ENCODE measurements at regions not wholly inside any gene's neighbourhood (a gene's known extent, or its start where the extent isn't known, plus 50 kb on each side); places are given as distances from the start of the nearest gene placed in this dataset.

GRCh38 chr5:84590629-84591028, 205.9 kb upstream of the EDIL3 start:
- no peak for DNase-seq

GRCh38 chr5:84589926-84590325, 205.2 kb upstream of the EDIL3 start:
- no peak for DNase-seq

- no peak for DNase-seq
Measured at GRCh38 chr5:84585218-84585617, 200.5 kb upstream of the EDIL3 start.

GRCh38 chr5:84578226-84578625, 193.5 kb upstream of the EDIL3 start:
- DNase-seq: no peak

GRCh38 chr5:84573017-84573712, 188.5 kb upstream of the EDIL3 start:
- DNase-seq: no peak

GRCh38 chr5:84569307-84569706, 184.6 kb upstream of the EDIL3 start:
- no peak for DNase-seq

- no peak for DNase-seq
Measured at GRCh38 chr5:84568171-84568570, 183.5 kb upstream of the EDIL3 start.

GRCh38 chr5:84565866-84566265, 181.2 kb upstream of the EDIL3 start:
- no peak for DNase-seq

GRCh38 chr5:84564321-84565075, 179.8 kb upstream of the EDIL3 start:
- no peak for DNase-seq

- no peak for DNase-seq
Measured at GRCh38 chr5:84550222-84550621, 165.5 kb upstream of the EDIL3 start.

GRCh38 chr5:84549054-84549453, 164.4 kb upstream of the EDIL3 start:
- DNase-seq: no peak

- no peak for DNase-seq
Measured at GRCh38 chr5:84546686-84547085, 162.0 kb upstream of the EDIL3 start.

GRCh38 chr5:84536797-84537196, 152.1 kb upstream of the EDIL3 start:
- no peak for DNase-seq

GRCh38 chr5:84535281-84535680, 150.6 kb upstream of the EDIL3 start:
- no peak for DNase-seq

- DNase-seq: no peak
Measured at GRCh38 chr5:84524491-84524890, 139.8 kb upstream of the EDIL3 start.

GRCh38 chr5:84518862-84519261, 134.2 kb upstream of the EDIL3 start:
- no peak for DNase-seq

GRCh38 chr5:84518370-84518769, 133.7 kb upstream of the EDIL3 start:
- no peak for DNase-seq

GRCh38 chr5:84506625-84507024, 121.9 kb upstream of the EDIL3 start:
- no peak for DNase-seq

GRCh38 chr5:84494453-84494852, 109.8 kb upstream of the EDIL3 start:
- no peak for DNase-seq

GRCh38 chr5:84487963-84488362, 103.3 kb upstream of the EDIL3 start:
- no peak for DNase-seq

- DNase-seq: no peak
Measured at GRCh38 chr5:84480873-84481637, 96.4 kb upstream of the EDIL3 start.

GRCh38 chr5:84478603-84479002, 93.9 kb upstream of the EDIL3 start:
- no peak for DNase-seq

GRCh38 chr5:84477485-84477884, 92.8 kb upstream of the EDIL3 start:
- no peak for DNase-seq

GRCh38 chr5:84474126-84474525, 89.4 kb upstream of the EDIL3 start:
- DNase-seq: no peak
